ENCODE measurements at regions not wholly inside any gene's neighbourhood (a gene's known extent, or its start where the extent isn't known, plus 50 kb on each side); places are given as distances from the start of the nearest gene placed in this dataset.
"Not testable (repeated sequence)": the region's sequence is repeated elsewhere in the genome, so short reads cannot be mapped to it uniquely, and the experiment has no call there.

DNA sequence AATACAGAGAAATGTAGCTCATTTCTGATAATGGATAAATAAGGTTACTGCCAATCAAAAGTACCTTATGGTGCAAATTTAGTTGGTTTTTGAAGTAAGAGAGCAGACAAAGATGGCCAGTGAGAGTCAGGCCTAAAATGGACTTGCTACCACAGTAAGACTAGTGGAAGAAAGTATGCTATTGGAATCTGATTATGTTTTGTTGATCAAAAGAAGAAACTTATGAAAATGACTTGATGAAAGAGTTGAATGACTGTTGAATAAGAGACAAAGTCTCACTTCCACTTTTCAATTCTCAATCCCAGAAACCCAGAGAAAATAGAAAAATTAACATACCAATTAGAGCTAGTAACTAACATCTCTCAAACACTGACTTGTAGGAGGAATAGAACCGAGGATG, 737.8 kb upstream of the INTU start:
- DNase-seq (ENCODE audit: low read depth, low spot score): no peak

GRCh38 chr4:126895988-126896570, 736.7 kb upstream of the INTU start:
- DNase-seq (ENCODE audit: low read depth, low spot score): no peak

GRCh38 chr4:126897038-126897437, 735.7 kb upstream of the INTU start:
- DNase-seq (ENCODE audit: low read depth, low spot score): no peak

DNA sequence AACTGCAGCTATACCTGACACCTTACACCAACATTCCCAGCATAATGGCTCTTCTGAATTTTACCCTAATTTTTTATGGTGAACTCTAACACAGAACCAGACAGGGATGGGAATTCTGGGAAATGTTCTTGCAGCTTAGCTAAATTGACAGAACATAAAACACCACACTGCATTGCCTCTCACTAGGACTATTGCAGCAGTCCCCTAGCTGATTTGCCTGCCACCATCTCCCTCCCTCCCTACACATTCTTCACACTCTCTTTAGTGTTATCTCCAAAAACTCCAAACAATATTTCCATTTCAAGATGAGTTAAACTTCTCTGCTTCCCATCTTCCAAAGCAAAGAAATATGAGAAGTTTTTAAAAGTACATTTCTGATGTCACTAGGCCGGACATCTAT, 733.9 kb upstream of the INTU start:
- no peak for DNase-seq (ENCODE audit: low read depth, low spot score)

- DNase-seq (ENCODE audit: low read depth, low spot score): no peak
These were observed 733.4 kb upstream of the INTU start for GRCh38 chr4:126899331-126899801.

DNA sequence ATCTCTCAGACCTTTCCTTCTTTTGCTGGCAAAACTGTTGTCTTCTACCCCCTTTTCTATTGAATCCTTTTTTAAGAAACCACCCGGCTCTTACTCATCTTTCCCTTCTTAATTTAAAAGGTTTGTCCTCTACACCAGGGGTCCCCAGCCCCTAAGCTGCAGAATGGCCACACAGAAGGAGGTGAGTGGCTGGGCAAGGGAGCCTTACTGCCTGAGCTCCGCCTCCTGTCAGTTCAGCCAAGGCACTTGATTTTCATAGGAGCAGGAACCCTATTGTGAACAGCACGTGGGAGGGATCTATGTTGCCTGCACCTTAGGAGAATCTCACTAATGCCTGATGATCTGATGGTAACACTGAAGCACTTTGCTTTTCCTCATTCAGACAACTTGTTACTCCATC, 726.3 kb upstream of the INTU start:
- DNase-seq (ENCODE audit: low read depth, low spot score): no peak

DNA sequence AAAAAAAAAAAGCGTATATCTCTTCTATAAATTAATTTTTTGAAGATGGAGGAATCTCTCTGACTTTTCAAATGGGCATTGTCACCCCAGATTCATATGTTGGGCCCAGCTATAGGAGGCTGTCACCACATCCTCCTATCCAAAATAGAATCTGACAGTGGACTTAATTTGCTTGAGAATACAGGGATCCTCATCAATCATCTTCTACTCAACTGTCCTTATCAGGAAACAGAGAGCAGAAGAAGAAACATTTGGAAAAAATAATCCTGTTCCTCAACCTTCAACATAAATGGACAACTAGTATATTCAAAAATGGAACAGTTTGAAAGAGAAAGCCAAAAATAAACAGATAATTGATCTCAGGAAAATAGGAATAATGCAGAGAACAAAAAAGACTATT, 725.4 kb upstream of the INTU start:
- DNase-seq (ENCODE audit: low read depth, low spot score): no peak

- DNase-seq (ENCODE audit: low read depth, low spot score): no peak
These were observed 716.6 kb upstream of the INTU start for GRCh38 chr4:126916049-126916625.

DNA sequence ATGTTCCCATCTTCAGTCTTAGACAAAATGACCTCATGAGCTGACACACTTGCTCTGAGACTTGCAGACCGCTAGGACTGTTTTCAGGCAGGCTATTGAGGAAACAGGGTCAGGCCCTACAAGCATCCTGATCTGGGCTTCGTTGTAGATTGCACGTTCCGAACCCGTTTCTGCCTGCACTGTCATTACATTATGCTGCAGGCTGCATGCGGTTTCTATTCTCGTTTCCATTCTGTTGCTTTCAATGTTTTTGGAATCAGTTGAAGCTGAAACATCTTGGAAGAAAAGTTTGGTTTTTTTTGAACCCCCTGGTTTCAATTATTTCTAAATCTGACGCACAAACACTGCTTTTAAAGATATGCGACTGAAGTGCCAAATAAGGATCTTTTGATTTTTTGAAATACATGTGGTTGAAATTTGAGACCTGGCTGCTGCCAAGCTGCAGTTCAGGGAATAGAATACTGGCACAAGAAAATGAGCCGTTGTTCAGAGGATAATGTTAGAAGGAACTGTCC, 716.1 kb upstream of the INTU start:
- no peak for DNase-seq (ENCODE audit: low read depth, low spot score)

DNA sequence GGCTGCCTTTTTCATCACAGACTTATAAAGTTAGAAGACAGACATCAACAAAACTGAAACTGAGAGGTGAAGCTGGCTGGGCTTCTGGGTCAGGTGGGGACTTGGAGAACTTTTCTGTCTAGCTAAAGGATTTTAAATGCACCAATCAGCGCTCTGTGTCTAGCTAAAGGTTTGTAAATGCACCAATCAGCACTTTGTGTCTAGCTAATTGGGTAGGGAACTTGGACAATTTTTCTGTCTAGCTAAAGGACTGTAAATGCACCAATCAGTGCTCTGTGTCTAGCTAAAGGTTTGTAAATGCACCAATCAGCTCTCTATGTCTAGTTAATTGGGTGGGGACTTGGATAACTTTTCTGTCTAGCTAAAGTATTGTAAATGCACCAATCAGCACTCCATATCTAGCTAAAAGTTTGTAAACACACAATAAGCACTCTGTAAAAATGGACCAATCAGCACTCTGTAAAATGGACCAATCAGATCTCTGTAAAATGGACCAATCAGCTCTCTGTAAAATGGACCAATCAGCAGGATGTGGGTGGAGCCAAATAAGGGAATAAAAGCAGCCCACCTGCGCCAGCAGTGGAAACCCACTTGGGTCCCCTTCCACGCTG, 710.3 kb upstream of the INTU start:
- DNase-seq (ENCODE audit: low read depth, low spot score): not testable (repeated sequence)

DNA sequence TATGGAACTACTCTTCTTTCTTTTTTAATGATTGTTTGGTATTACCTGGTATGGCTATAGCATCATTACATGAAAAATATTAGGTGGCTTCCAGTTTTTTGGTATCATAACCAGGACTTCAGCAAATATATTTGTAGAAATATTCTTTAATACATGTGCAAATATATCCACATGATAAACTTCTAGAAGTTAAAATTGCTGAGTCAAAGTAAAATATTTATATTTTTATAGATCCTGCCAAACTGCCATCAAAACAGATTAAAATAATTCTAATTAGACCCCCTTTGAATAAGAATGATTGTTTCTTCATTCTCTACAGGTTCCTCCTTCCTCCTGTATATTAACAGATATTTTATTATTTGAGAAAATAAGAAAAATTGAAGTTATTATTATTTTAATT, 708.5 kb upstream of the INTU start:
- no peak for DNase-seq (ENCODE audit: low read depth, low spot score)

DNA sequence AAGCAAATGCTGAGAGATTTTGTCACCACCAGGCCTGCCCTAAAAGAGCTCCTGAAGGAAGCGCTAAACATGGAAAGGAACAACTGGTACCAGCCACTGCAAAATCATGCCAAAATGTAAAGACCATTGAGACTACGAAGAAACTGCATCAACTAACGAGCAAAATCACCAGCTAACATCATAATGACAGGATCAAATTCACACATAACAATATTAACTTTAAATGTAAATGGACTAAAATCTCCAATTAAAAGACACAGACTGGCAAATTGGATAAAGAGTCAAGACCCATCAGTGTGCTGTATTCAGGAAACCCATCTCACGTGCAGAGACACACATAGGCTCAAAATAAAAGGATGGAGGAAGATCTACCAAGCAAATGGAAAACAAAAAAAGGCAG, 702.7 kb upstream of the INTU start:
- DNase-seq (ENCODE audit: low read depth, low spot score): not testable (repeated sequence)

DNA sequence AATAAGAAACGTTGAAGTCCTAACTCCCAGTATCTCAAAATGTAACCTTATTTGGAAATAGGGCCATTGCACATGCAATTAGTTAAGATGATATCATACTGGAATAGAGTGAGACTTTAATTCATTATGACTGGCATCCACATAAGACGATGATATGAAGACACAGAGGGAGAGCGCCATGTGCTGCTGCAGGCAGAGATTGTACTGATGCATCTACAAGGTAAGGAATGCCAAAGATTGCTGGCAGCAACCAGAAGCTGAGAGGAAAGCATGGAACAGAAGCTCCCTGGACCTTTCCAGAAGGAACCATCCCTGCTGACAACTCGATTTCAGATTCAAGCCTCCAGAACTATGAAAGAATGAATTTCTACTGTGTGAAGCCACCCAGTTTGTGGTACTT, 697.0 kb upstream of the INTU start:
- no peak for DNase-seq (ENCODE audit: low read depth, low spot score)

DNA sequence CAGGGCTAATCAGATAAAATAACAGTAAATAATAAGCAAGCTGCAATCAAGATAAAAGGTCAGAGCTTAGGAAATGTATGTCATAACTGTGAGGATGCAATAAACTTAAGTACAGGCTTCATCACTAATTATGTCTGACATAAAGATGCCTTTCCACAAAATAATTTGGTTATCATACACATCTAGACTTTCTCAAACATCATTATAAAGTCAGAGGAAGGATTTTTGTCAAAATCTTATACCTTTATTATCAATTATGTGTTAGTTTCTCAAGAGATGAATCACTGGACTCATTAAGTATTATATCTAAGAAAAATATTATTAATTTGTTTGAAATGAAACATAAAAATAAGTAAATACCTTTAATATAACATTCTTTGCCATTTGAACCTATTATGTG, 695.4 kb upstream of the INTU start:
- DNase-seq (ENCODE audit: low read depth, low spot score): no peak

DNA sequence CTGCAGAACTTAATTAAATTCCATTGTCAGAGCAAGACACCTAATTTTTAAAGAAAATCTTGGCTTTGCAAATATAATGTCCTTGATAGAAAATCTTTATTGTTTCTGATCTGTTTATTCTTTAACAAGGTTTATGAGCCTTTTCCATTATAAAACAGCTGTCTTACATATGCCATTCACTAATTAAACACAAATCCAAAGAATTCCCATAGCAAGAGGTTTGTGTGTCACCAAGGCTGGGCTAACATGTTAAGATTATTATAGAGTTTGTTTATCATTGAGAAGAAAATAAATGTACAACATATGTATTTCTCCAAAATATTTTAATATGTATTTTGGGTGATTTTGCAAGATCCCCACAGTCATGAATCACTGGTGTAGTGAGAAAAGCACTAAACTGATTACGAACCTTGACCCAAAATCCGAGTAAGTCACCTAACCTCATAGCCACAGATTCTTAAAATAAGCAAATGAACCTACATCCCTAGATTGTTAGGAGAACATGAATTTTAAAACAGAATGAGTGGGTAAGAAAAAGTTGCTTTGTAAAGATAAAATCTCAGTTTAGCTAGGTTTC, 694.8 kb upstream of the INTU start:
- no peak for DNase-seq (ENCODE audit: low read depth, low spot score)

- DNase-seq (ENCODE audit: low read depth, low spot score): no peak
These were observed 693.4 kb upstream of the INTU start for GRCh38 chr4:126939401-126939800.

DNA sequence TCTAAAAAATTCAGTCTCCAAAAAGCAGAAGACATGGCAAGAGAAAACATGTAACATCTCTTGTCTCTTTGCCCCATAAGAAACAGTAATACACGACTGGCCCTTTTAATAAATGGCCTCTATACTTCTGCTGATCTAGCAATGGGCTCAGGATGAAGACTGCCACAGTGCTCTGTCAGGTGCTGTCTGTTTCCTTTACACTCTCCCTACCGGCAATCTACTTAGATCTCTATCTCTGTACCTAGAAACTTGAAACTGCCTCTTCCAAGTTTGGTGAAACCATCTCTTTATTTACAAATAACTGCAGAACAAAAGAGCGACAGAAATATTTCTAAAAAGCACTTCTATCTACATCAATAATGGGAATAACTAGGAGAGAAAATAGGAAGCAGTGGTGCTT, 685.2 kb upstream of the INTU start:
- DNase-seq (ENCODE audit: low read depth, low spot score): no peak

DNA sequence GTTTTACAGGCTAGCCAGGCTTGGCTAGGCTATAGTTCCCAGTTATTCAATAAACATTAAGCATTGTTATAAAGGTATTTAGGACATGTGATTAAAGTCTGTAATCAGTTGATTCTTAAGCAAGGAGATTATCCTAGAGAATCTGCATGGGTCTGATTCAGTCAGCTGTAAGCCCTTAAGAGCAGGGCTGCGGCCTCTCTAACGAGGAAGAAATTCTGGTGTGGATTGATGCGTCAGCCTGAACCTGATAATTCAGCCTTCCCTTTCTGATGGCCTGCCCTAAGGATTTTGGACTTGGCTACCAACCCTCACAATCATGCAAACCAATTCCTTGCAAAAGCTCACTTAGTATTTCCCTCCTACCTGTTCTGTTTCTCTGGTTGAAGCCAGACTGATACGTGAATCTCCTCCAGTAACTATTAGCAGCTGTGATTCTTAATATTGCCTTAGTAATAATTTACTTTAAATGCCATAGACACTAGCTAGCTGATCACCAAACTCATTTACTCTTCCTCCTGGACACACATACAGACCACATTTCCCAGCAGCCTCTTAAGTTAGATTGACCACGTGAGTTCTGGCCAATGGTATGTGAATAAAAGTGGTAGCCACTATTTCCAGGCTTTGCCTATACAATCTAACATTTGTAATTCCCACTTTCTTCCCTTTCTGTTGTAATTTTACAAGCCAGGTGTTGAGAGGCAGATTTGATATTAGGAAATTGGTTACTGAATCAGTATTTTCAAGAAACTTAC, 678.0 kb upstream of the INTU start:
- no peak for DNase-seq (ENCODE audit: low read depth, low spot score)

DNA sequence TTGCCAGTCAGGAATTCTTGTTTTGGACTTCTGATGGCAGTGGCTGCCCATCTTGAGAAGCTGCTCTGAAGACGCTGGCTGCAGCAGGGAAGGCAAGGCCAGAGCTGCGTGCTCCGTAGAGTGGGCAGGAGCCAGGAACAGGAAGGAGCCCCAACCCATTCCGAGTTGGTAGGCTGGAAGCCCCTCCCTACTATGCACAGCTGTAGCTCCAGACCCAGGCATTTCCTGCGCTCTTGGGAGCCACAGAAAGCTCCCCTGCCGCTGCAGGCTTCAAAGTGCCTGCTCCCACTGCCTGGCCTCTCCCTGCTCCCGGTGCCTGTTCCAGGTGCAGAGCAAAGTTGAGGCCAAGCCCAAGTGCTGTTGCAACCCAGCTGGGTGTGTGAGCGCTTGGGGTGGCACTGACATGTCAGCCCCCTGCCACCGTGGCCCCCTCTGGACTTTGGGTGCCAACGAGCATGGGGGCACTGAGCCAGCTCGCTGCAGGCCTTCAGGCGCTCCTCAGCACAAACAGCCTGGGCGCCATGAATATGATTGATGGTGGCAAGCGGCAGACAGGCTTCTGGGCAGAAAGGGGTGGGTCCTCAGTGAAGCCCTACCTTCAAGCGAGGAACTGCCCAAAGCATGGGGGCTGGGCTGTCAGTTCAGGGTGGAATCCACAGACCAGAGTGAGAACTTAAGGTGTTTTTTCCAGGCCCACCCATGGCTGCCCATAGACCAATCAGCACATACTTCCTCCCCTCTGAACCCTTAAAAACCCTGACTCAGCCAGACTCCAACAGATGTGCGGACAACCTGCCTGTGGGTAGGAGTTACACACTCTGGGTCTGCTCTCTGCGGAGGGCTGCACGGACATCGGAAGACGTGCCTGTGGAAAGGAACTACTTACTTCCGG, 677.2 kb upstream of the INTU start:
- DNase-seq (ENCODE audit: low read depth, low spot score): no peak

DNA sequence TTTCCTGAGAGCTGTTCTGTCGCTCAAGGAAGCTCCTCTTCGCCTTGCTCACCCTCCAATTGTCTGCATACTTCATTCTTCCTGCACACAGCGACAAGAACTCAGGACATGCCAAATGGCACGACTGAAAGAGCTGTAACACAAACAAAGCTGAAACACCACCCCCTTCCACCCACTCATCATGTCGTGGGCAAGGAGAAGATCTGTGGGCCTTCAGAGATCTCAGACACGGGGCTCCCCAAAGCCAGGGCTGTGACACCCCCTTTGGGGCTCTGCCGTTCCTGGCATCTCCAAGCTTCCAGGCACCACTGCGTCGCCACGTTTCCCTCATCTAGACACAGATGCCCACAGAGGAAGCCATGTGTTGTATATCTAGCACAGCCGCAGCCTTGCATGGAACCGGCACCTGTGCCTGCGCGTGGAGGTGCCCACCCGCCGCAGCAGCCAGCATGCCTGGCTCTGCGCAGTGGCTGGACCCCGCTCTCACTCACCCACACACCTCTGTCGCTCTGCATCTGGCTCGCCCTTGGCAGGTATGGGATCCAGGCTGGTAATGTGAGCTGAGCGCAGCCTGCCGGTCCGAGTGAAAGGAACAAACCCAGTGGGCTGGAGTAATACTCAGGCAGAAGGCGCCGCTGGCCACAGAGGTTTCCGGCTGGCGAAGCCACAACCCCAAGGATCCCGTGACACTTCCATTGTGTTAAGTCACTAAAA, 676.4 kb upstream of the INTU start:
- DNase-seq (ENCODE audit: low read depth, low spot score): no peak
